Fibroblast of lung (primary cell): ENCODE measurements at regions not wholly inside any gene's neighbourhood (a gene's known extent, or its start where the extent isn't known, plus 50 kb on each side); places are given as distances from the start of the nearest gene placed in this dataset.

Experiments used
- CTCF ChIP-seq, 2 donors: IDR thresholded peaks in 1 of 2; conservative IDR thresholded peaks in 1 of 2; 1 replicate in 1 of 2; 2 replicates in 1 of 2; pipeline ENCODE4 v1.5.1; 2011 to 2012; ENCODE audit warnings: low read length in 2 of 2, control low read depth in 1 of 2, inconsistent platforms in 1 of 2, low read depth in 1 of 2, mild to moderate bottlenecking in 1 of 2
- EZH2 ChIP-seq: IDR thresholded peaks from 2 replicates; pipeline ENCODE4 v1.5.1; 2012; ENCODE audit warnings: low read length, control low read depth, mild to moderate bottlenecking; ENCODE audit errors: missing control alignments

- TF ChIP-seq CTCF (conservative IDR thresholded peaks at IDR 0.05 in 1 of 2, IDR thresholded peaks at IDR 0.05 in 1 of 2; ENCODE audit: low read depth in 1 of 2, low read length in 2 of 2) (no peak), EZH2 (no peak)
Observed at GRCh38 chr17:71677439-71677838, 443.4 kb upstream of the SOX9 start.
